Anterior cingulate cortex (tissue), 58 donors: ENCODE measurements at regions not wholly inside any gene's neighbourhood (a gene's known extent, or its start where the extent isn't known, plus 50 kb on each side); places are given as distances from the start of the nearest gene placed in this dataset.
A peak's percentile ranks its signal among the peaks of the same experiment; 100 is the strongest.

Experiments used
- DNase-seq, 58 donors: peaks; one replicate each; lab custom pipeline; 2025; lab: John Stamatoyannopoulos, UW

DNA sequence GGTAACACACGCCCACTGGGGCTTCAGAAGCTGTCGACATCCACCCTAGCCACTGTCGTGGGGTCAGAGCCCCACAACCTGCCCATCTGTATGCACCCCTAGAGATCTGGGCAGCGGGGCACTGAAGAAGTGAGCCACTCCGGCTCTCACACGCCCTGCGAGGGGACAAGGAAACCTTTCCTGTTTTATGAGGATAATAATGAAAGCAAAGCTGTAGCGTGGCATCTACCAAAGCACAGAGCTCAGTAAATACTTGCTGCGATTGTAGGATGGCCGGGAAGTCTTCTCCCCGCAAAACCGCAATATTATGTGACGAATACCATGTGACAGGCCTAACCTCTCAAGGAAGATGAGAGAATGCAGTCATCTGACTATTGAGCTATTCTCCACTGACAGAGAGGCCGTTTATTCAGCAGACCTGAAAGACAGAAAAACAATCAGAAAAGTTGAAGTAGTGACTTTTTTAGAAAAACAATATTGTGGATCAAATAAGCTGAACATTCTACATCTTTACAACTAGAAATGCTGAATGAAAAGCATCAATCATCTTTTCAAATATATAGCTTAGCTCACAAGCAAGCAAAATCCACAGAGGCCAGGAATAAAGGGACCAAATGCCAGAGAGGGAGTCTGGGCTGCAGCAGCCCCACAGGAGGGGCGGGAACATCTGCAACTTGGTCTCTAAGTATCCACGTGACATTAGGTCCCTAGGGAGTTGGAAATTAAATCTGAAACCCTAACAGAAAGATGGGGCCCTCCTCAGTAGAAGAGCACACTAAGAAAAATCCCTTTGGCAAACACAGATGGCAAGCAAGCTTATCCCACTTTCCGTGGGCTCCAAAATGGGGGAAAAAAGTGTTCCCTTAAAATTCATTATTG is 207.8 kb downstream of the TTLL2 start:
- no peak for DNase-seq

DNA sequence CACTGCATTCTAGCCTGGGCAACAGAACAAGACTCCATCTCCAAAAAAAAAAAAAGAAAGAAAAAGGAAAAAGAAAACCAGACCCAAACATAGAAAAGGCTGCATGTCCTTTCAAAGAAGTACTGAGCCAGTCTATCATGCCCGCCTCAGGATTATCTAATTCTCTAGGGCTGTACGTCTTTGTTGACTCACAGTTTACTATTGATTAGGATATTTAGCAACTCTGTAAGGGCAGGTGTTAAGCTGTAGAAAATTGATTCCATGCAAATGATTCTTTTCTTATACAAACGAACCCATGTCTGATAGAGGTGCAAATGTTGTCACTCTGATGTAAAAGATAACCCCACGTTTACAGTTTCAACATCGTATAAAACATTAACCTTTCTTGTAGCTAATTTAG is 209.0 kb downstream of the TTLL2 start:
- DNase-seq: no peak

GRCh38 chr6:167537816-167538215 is 212.9 kb downstream of the TTLL2 start:
- no peak for DNase-seq

DNA sequence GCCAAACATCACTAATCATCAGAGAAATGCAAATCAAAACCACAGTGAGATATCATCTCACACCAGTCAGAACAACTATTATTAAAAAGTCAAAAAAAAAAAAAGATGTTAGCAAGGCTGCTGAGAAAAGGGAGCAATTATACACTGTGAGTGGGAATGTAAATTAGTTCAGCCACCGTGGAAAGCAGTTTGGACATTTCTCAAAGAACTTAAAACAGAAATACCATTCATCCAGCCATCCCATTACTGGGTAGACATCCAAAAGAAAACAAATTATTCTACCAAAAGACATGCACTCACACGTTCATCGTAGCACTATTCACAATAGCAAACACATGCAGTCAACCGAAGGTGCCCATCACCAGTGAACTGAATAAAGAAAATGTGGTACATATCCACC is 213.9 kb downstream of the TTLL2 start:
- peak in 1 of 58 donors; percentile 22 for DNase-seq

DNA sequence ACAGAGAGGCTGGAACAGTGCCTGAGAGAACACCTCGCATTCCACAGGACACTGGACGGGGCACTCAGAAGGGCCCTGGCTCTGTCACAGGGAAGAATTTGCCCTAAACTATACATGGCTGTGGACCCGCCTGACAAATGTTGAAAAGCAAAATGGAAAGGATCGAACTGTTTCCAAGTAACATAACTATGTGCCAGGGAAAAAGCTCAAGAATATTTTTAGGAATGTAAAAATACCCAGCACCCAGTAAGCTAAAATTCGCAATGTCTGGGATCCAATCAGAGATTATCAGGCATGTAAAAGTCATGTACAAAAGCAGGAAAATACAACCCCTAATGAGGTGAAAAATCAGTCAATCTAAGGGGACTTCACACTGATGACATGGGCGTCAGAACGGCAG is 215.9 kb downstream of the TTLL2 start:
- DNase-seq: no peak

GRCh38 chr6:167541544-167541943 is 216.7 kb downstream of the TTLL2 start:
- no peak for DNase-seq

DNA sequence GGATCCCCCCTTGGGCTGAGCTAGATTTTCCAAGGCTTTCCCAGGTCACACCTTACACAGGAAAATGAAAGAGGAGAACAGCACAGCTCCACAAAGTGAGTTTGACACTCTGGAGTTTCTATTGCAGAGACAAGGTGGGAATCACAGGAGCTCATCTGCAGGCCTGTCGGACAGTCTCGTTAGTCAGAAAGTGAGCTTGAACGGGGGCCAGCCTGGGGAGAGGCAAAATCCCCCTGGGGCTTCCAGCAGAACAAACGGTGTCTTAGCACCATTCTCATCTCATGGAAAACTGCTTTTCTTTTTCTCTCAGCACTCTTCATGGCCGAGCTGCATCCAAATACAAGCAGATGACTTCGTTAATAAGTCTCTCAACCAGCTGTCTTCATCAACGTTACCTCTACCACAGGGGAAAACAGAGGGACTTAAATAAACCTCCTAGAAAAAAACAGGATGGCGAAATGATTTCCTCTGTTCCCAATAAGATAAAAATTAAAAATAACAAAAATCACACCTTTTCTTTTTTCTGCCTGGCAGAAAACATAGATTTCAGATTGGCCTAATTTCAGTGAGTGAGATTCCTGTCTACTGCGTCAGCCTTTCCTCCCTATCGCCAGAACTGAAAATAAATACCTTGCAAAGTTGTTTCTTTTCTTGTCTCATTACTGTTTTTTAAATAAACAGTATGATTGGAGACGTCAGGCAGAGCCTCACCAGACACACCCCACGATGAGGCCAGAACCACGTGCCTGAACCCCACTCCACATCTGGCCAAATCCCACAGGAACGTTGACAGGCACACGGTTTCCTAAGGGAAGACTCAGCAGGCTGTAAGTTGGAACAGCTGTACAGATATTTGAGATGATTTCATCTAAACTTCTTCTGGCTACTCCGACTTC is 219.0 kb downstream of the TTLL2 start:
- DNase-seq: no peak

GRCh38 chr6:167546611-167547327 is 221.9 kb downstream of the TTLL2 start:
- no peak for DNase-seq

GRCh38 chr6:167547328-167547692 is 222.4 kb downstream of the TTLL2 start:
- no peak for DNase-seq

GRCh38 chr6:167547751-167548150 is 222.9 kb downstream of the TTLL2 start:
- DNase-seq: no peak

GRCh38 chr6:167548451-167548850 is 223.6 kb downstream of the TTLL2 start:
- DNase-seq: no peak

DNA sequence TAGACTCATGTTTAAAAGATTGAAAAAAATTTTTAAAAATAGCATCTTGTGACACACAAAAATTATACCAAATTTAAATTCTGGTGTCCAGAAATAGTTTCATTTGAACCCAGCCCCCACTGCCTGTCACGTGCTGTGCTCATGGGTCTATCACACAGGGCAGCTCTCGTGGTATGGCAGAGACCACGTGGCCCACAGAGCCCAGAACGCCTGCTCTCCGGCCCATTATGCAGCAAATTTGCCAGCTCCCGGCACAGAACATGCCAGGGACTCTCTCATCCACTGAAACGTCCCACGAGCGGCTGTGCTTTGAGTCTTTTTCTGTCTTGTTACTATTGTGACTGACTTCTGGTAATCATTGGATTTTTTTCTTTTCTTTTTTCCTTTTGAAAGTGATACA is 224.3 kb downstream of the TTLL2 start:
- peak in 17 of 58 donors; percentile 22 to 59 (median 42) for DNase-seq

DNA sequence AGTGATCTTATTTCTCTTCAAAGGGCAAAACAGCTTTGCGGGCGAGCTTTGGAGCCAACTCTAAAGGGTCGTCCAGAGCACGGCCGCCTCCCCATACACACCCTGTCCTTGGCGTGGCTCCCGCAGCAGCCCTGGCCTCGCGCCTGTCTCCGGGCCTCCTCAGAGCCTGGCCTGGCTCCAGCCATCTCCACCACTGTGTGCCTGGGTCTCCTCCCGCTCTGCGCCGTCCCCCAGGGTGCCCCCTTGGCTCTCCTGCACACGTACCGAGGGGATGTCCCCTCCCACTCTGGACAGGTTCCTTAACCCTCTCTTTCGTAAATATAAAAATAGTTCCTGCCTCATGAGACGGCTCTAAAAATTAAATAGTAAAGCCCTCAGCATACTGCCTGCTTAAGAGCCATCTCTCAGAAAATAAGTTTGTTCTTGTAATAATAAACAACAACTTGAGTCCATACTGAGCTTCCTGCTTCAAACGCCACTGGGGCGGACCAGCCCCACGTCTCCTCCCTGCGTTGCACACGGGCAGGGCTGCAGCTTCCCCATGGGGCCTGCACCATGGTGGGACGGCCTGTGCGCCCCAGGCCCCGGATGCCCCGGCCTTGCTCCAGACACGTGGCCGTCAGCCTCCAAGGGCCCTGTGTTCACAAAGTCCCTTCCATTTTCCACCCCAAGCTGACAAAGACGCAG is 226.2 kb downstream of the TTLL2 start:
- peak in 53 of 58 donors; percentile 12 to 85 (median 64) for DNase-seq

DNA sequence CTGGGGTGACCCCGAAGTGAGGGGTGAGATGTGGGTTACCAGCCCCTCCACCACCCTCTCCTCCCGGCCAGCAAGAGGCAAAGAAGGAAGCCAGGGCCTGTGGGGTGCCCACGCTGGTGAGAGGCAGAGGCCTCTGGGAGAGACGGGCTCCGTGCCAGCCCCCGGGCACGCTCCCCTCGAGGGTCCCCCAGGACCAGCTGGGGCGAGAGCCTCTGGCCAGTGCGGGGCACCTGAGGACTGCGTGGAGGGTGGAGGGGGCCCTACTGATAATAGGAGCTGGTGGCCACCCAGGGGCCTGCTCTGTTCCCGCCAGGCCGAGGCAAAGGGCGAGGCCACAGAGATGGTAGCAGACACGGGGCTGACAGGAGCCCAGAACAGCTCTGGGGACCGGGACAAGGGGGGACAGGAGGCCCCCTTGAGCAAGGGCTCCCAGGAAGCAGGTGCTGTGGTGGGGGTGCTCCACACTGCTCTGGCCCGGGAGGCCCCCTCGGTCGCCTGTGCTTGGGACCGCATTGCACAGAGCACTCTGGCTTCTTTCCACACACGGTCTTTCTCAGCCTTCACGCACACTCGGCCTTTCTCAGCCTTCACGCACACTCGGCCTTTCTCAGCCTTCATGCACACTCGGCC is 226.9 kb downstream of the TTLL2 start:
- DNase-seq: no peak

DNA sequence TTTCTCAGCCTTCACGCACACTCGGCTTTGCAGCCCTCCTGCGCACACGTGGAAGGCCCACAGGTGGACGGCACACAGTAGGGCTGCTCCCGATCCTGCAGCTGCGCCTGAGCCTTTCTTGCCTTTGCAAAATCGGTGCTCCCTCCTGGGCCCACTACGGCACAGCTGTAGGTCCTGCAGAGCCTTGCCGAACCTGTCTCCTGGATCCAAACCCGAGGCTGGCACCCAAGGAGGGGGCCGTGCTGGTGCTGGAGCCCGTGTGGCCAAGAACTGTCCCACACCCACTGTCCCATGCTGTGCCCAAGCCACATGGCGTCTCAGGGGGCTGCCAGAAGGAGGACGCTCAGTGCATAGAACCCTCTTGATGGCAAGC is 227.4 kb downstream of the TTLL2 start:
- DNase-seq: no peak

- no peak for DNase-seq
These were observed 228.3 kb downstream of the TTLL2 start for GRCh38 chr6:167552961-167553735.

- no peak for DNase-seq
These were observed 228.8 kb downstream of the TTLL2 start for GRCh38 chr6:167553736-167554119.

DNA sequence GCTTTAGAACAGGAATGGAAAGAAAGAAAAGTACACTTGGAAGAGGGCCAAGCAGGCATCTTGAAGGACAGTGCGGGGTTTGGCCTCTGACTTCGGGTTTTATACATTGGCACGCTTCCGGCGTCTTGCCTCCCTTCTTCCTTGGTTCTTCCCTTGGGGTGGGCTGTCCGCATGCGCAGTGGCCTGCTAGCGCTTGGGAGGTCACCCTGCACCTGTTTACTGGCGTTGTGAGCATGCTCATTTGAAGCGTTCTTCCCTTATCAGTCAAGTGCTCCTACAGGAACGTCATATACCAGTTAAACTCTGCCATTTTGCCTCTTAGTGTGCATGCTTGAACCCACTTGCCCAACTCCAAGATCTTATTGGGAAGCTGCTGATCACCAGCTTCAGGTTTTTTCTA is 230.0 kb downstream of the TTLL2 start:
- no peak for DNase-seq

DNA sequence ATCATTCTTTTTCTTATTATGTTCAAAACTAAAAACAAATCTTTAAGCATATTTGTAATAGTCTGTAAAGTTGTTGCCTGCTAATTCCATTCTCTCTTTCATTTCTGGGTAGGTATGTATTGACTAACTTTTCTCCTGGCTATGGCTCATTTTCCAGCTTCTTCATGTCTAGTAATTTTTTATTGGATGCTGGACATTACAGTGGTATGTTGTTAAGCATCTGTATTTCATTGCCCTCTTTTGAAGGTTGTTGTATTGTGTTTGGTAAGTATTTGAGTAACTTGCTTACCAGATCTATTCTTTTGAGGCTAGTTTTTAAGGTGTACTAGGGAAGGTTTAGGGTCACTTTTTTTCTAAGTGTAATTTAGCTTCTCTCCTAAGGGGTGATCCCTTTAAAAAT is 230.9 kb downstream of the TTLL2 start:
- no peak for DNase-seq
